HG02798 (cell line): ENCODE measurements at regions not wholly inside any gene's neighbourhood (a gene's known extent, or its start where the extent isn't known, plus 50 kb on each side); places are given as distances from the start of the nearest gene placed in this dataset.
"Not testable (repeated sequence)": the region's sequence is repeated elsewhere in the genome, so short reads cannot be mapped to it uniquely, and the experiment has no call there.

Experiments used
- ATAC-seq: cut with Tn5 transposase; IDR thresholded peaks from one replicate; pipeline ENCODE4 v1.9.1; 2021; ENCODE audit warnings: mild to moderate bottlenecking; ENCODE audit not compliant: unreplicated experiment, poor library complexity

DNA sequence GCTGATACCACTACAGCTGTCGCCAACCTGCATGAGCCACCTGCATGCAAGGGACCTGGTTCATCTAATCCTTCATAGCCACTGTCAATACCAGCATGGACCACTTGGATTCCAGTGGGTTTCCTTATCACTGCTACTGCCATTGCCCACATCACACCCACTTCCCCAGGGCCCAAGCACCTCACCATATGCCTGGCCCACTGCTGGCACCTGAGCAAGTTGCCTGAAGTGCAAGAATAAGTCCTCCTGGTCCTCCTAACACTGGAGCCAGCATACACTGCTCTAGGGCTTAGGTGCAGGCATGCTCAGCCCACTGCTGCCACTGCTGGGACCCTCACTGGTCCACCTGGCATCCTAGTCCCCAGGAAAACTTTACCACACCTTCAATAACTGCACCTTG lies 1136.8 kb upstream of the ADGRL4 start:
- ATAC-seq = no peak

DNA sequence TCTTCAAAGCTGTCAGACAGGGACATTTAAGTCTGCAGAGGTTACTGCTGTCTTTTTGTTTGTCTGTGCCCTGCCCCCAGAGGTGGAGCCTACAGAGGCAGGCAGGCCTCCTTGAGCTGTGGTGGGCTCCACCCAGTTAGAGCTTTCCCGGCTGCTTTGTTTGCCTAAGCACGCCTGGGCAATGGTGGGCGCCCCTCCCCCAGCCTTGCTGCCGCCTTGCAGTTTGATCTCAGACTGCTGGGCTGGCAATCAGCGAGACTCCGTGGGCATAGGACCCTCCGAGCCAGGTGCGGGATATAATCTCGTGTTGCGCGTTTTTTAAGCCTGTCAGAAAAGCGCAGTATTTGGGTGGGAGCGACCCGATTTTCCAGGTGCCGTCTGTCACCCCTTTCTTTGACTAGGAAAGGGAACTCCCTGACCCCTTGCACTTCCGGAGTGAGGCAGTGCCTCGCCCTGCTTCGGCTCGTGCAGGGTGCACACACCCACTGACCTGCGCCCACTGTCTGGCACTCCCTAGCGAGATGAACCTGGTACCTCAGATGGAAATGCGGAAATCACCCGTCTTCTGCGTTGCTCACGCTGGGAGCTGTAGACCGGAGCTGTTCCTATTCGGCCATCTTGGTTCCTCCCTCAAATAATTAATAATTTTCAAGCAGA lies 1131.5 kb upstream of the ADGRL4 start:
- ATAC-seq = not testable (repeated sequence)

DNA sequence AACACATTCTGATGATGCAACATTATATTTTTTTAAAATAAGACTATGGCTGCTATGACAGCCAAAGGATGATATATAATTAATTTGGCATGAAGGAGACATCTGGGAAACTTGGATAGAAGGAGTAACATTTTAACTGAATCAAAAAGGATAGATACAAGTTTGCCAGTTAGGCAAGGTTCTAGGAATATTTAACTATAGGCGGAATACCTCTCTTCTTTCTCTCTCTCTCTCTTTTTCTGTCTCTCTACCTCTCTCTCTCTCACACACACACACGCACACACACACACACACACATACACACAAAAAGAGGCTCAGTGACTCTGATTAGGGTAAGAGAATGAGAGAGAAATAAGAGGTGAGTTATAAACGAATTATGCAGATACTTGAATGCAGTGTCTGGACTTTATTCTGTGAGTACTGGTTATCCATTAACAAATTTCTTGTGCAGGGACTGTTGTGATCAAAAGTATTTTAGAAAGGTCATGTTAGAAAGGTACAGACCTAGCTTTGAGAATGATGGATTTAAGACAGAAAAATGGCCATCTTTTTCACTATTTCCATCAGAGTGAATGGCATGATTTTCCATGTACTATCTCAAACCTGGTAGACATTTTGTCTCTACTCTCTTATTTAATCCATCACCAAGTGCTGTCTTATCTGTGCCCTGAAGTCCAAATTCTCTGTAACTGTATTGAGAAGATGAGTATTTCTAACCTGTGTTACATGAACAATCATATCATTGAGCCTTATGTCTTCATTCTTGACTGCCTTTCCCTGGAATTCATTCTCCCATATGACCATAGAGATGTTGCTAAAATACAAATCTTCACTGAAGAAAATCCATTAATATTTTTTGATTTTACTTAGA lies 1106.9 kb upstream of the ADGRL4 start:
- no peak for ATAC-seq

DNA sequence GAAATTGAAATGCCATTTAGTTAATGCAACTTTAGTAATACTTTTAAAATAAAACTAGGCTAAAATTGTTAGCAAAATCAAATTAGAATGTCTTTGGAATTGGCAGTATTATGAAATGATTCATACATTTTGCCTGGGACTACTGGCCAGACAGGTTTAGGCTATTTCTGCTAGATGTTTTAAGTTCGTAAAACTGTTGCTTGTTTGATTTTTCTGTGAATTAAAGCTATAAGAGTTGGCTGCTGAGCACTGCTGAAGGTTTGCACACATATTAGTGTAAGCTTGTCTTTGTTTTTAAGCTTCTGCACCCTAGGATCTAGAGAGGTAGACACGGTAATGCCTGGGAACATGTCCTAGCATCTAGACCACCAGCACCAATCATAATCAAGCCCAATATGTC lies 1094.6 kb upstream of the ADGRL4 start:
- ATAC-seq = no peak

DNA sequence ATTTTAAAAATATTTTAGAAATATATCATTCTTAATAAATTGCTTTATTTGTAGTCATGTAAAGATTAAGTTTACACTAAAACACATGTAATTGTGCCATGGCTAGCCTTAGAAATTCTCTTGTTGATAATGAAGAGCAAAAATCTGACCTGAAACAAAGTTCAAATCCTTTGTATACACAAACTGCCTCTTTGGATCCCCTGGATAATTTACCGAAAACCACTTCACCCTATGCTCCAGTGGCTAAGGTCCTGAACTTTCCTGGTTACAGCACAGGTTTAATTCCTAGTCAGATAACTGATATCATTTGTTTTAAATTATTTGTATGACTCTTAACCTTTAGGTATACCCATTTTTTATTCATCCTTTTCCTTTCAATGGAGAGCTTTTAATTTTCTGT lies 1093.2 kb upstream of the ADGRL4 start:
- ATAC-seq = no peak

DNA sequence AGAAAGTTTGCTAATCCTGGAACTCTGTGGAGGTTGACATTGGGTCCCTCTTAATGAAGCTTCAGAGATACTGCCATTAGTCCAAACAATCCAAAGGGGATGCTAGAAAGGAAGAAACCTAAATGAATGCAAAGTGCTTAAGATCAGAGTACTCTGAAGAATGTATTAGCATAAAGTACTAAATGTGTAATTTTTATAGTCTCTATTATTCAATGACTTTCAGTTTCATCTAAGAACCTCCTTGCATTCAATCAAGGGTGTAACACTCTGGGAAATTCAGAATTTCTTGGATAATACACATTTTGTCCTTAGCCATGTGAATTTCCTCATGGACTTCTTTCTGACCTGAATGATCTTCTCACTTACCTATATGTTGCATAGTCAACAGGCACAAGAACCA lies 1078.5 kb upstream of the ADGRL4 start:
- no peak for ATAC-seq

DNA sequence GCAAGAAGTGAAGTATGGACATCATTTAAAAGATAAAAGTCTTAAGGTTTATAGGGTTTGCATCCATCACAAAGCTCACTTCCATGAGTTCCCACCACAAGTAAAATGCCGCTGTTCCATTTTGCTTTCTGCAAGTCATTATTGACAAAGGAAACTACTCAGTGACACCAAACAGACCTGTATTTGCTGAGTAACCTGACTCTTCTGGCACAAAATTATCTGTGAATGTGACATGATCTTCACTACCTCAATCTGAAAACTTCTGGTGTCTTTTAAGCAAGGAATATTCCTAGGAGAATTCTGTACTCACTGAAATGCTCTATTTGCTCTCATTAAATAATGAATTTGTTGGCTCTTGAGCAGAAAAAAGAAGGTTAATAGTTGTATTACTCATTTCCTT lies 1077.4 kb upstream of the ADGRL4 start:
- ATAC-seq = no peak

DNA sequence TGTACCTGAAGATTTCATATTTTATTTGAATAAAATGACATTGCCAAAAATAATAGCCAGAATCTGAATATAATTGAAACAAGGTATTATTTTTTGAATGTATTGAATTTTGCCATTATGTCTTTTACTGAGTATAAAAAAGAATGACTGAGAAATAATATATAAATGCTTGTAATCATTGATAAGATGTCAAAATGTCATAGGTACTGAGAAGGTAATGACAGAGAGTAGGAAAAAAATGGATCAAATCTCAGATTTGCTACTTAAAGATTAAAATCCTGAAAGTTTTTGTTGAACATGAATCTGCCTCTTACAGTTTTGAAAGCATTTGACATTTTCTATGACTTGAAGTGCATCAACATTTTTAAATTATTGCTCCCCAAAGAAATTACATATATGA lies 1069.9 kb upstream of the ADGRL4 start:
- ATAC-seq = no peak

DNA sequence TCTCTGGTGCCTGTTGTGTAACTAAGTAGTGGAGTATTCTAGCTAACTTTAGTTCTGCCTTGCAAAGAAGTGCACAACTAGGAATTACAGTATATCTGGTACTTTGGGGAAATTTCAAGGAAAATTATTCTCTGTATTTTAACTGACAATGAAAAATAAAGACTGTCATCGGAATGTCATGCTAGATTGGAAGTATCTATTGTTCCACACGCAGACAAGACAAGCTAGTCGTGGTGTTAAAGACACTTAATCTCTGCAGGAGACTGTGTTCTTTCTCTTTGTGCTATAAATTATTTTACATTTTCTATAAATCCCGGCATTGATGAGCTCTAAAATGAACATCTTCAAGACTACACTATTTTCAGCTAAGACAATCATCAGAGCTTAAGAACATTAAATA lies 1068.8 kb upstream of the ADGRL4 start:
- ATAC-seq = no peak

- no peak for ATAC-seq
Measured at GRCh38 chr1:80072563-80072962, 1066.0 kb upstream of the ADGRL4 start.

GRCh38 chr1:80066060-80066459 lies 1059.5 kb upstream of the ADGRL4 start:
- ATAC-seq = no peak

DNA sequence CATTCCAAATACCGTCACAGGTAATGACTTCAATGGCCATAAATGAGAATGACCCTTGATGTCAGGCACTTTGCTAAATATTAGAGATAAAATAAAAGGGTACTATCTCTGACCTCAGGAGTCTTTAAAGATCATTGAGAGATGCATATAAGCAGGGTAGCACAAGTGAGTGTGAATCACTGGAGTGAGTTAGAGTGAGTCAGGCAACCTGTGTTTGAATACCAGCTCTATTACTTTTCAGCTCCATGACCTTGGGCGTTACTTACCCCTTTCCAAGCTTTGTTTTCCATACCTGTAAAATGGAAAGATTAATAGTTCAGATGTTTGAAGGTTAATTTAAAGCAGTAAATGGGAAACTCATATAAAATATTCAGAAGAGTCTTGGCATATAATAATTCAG lies 1058.0 kb upstream of the ADGRL4 start:
- ATAC-seq = no peak

DNA sequence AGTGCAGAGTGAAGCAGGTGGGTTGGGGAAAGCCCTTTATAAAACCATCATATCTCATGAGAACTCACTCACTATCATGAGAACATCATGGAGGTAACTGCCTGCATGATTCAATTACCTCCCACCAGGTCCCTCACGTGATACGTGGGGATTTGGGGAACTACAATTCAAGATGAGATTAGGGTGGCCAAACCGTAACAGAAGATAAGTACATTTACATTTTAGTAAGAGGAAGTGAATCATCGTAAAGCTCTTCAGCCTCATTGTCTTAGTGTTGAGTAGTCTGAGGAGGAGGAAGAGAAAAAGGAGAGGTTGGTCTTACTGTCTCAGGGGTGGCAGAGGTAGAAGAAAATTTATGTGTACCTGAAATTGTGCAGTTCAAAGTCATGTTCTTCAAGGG lies 1053.4 kb upstream of the ADGRL4 start:
- no peak for ATAC-seq

DNA sequence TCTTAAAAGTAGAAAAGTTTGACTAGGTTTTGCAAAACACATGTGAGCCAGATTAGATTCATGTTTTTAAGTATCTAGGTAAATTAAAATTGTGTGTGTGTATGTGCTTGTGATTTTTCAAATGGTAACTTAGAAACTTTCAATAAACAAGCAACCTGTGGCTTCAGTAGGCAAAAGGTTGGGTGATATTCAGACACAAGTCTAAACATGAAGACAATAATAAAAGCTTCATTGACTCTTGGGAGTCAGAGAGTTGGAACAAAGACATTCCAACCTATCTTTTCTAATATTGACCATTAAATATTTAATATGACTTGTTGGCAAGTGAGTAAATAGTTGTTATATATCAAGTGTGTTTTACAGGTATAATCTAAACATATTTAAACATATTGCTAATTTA lies 1049.6 kb upstream of the ADGRL4 start:
- ATAC-seq = no peak

DNA sequence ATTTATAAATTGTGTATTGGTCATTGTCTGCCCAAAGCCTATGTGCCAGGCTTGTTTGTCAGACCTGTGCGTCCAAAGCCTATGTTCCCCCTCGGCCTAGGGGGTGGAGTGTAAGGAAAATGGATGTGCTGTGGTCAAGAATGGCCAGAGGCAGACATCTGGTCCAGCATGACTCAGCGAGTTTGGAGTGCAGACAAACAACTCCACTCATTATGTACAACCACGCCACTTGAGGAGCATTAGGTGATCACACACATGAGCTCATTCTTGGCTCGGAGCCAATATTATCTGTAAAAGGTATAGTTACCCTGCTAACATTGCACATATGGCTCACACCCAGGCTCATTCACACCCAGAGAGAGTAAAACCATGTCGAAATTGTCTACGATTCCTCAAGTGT lies 1047.6 kb upstream of the ADGRL4 start:
- ATAC-seq = no peak

DNA sequence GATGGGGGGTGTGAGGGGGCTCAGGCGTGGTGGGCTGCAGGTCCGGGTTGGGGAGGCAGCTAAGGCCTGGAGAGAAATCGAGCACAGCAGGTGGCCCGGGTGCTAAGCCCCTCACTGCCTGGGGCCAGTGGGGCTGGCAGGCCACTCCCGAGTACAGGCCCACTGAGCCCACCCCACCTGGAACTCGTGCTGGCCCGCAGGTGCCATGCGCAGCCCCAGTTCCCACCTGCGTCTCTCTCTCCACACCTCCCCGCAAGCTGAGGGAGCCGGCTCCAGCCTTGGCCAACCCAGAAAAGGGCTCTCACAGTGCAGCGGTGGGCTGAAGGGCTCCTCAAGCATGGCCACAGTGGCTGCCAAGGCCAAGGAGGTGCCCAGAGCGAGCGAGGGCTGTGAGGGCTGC lies 1047.1 kb upstream of the ADGRL4 start:
- no peak for ATAC-seq

DNA sequence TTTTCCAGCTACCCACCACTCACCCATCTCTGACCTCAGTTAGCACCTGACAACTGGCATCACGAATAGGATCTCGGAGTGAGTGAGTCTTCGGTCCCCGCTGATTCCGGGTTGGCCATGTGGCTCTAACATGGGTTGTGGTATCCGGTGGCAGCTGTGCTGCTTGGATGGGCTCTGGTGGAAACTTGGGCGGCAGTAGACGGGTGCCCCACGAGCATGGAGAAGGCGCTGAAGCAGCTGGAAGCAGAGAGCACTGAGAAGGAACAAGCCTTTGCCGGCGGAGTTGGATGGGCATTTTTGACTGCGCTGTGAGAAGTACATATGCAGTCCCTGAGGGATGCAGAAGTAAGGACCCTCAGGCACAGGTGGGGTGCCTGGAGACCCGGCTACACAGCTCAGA lies 1044.0 kb upstream of the ADGRL4 start:
- no peak for ATAC-seq

DNA sequence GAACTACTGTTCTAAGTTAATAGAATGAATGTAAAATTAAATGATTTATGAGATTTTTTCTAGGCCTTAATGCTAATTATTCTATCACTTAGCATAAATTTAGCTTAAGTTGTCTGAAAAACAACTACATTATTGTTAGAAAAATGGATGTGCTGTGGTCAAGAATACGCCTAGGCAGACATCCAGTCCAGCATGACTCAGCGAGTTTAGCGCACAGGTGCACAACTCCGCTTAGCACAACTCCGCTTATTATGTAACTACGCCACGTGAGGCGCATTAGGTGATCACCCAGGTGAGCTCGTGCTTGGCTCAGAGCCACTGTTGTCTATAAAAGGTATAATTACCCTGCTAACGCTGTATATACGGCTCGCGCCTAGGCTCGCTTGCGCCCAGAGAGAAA lies 1043.6 kb upstream of the ADGRL4 start:
- ATAC-seq = no peak

DNA sequence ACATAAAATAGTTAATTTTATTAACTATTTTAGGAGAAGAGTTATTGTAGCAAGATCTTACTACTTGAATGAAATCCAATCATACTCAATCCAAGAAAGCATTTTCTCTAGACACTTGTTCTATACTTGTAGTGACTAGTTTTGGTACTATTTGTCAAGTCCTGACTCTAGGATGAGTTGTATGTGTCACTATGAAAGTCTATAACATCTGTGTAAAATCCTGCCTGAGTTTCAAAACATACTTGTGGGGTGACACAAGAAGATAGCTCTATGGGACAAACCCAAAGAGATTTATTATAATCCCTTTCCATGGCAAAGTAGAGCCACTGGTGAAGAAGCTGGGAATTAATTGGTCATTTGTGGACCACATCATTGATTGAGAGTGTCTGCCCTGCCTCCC lies 1042.2 kb upstream of the ADGRL4 start:
- no peak for ATAC-seq

DNA sequence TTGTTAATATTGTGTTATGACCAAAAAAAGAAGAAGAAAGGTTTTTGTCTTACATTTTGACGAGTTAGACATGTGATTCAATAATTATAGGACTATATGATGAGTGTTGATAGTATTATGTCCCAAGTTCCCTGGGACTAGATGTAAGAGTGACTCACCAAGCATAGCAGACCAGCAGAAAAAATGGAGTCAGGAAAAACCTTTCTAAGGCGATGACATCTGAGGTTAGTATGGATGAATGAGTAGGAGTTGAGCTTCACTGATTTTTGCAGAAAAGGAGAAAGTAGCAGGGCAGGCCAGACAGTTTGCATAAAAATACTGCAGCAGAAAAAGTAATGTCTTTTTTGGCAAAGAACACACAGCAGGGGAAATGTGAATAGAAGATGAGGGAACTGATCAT lies 1041.3 kb upstream of the ADGRL4 start:
- no peak for ATAC-seq

GRCh38 chr1:80044662-80045061 lies 1038.1 kb upstream of the ADGRL4 start:
- ATAC-seq = no peak
